ENCODE measurements at regions not wholly inside any gene's neighbourhood (a gene's known extent, or its start where the extent isn't known, plus 50 kb on each side); places are given as distances from the start of the nearest gene placed in this dataset.
"Not testable (repeated sequence)": the region's sequence is repeated elsewhere in the genome, so short reads cannot be mapped to it uniquely, and the experiment has no call there.

DNA sequence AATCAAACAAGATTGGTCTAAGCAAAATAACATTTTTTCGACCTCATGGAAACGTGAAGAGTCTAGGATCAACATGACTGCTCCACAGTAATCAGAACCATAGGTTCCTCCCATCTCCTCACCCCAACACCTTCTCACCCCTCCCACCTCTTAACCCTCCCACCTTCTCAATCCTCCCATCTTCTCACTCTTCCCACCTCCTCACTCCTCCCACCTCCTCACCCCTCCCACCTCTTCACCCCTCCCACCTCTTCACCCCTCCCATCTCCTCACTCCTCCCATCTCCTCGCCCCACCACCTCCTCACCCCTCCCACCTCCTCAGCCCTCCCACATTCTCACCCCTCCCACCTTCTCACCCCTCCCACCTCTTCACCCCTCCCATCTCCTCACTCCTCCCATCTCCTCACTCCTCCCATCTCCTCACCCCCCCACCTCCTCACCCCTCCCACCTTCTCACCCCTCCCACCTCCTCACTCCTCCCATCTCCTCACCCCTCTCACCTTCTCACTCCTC, 567.4 kb downstream of the C6orf118 start:
- DNase-seq, result no peak
- H3K27me3 Mint-ChIP-seq, result no peaks in the 10 kb centered on the region
- H3K27ac Mint-ChIP-seq, result no peak overlapping the region
- H3K4me1 Mint-ChIP-seq, result no peaks in the 10 kb centered on the region
- H3K36me3 Mint-ChIP-seq (ENCODE audit: low read depth), result no peaks in the 10 kb centered on the region
- H3K9me3 Mint-ChIP-seq, result peaks cover 21% of the 10 kb centered on the region
- H3K4me3 Mint-ChIP-seq, result no peak overlapping the region
- intact Hi-C loops (cut with micrococcal nuclease), result no loop called here

- intact Hi-C loops (cut with micrococcal nuclease); H3K27me3 Mint-ChIP-seq; H3K27ac Mint-ChIP-seq; H3K36me3 Mint-ChIP-seq (ENCODE audit: low read depth); H3K4me3 Mint-ChIP-seq; DNase-seq; H3K4me1 Mint-ChIP-seq: not testable (repeated sequence)
- H3K9me3 Mint-ChIP-seq, result peaks cover 12% of the 10 kb centered on the region
These were observed 573.3 kb downstream of the C6orf118 start for GRCh38 chr6:164736090-164736489.

- peaks cover 12% of the 10 kb centered on the region for H3K9me3 Mint-ChIP-seq
- no peaks in the 10 kb centered on the region for H3K27me3 Mint-ChIP-seq
- H3K36me3 Mint-ChIP-seq (ENCODE audit: low read depth), result no peaks in the 10 kb centered on the region
- intact Hi-C loops (cut with micrococcal nuclease), result no loop called here
- no peak overlapping the region for H3K4me3 Mint-ChIP-seq
- no peak for DNase-seq
- H3K27ac Mint-ChIP-seq, result no peak overlapping the region
- no peaks in the 10 kb centered on the region for H3K4me1 Mint-ChIP-seq
These were observed 577.9 kb downstream of the C6orf118 start for GRCh38 chr6:164731539-164731938.

GRCh38 chr6:164721460-164721859, 587.9 kb downstream of the C6orf118 start:
- H3K27me3 Mint-ChIP-seq, result no peaks in the 10 kb centered on the region
- H3K4me3 Mint-ChIP-seq, result no peak overlapping the region
- H3K27ac Mint-ChIP-seq, result no peak overlapping the region
- no peak for DNase-seq
- peaks cover 7% of the 10 kb centered on the region for H3K9me3 Mint-ChIP-seq
- H3K36me3 Mint-ChIP-seq (ENCODE audit: low read depth), result no peaks in the 10 kb centered on the region
- H3K4me1 Mint-ChIP-seq, result no peaks in the 10 kb centered on the region
- intact Hi-C loops (cut with micrococcal nuclease), result no loop called here

DNA sequence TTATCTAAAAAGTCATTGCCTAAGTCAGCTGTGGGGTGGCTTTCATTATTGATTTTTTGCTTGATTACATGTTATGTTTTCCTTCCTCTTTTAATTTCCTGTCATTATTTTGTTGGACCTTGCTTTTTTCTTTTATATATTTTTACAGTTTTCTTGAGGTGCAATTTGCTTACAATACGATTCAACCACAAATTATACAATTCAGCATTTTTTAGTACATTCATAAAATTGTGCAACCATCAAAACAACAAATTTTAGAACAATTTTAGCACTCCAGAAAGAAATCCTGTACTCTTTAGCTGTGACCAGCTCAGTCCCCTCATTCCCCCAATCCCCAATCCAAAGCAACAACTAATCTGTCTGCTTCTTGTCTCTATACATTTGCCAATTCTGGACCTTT, 608.9 kb downstream of the C6orf118 start:
- Mint-ChIP-seq H3K9me3 (no peaks in the 10 kb centered on the region), H3K27ac (no peak overlapping the region), H3K27me3 (no peaks in the 10 kb centered on the region), H3K4me1 (no peaks in the 10 kb centered on the region), H3K4me3 (no peak overlapping the region), H3K36me3 (ENCODE audit: low read depth) (no peaks in the 10 kb centered on the region)
- DNase-seq, result no peak
- intact Hi-C loops (cut with micrococcal nuclease), result no loop called here

DNA sequence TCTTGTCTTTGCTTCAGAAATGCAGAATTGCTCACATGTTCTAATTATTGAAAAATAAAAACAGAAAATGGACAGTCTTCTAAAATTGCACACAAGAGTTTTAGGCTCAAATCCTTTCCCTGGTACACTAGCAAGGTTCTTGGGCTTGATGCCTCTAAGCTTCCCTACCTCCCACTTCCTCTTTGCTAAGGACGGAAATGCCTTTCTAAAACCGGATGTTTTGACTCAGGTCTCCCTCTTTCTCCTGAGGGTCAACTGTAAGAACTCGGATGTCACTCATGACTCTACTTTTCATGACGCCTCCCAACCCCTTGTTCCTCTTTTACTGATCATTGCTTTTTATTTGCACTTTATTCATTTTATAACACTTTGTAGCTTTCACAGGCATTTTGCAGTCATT, 613.5 kb downstream of the C6orf118 start:
- H3K4me3 Mint-ChIP-seq, result no peak overlapping the region
- no peaks in the 10 kb centered on the region for H3K4me1 Mint-ChIP-seq
- H3K36me3 Mint-ChIP-seq (ENCODE audit: low read depth), result no peaks in the 10 kb centered on the region
- no peak overlapping the region for H3K27ac Mint-ChIP-seq
- intact Hi-C loops (cut with micrococcal nuclease), result no loop called here
- DNase-seq, result no peak
- no peaks in the 10 kb centered on the region for H3K27me3 Mint-ChIP-seq
- H3K9me3 Mint-ChIP-seq, result no peaks in the 10 kb centered on the region

DNA sequence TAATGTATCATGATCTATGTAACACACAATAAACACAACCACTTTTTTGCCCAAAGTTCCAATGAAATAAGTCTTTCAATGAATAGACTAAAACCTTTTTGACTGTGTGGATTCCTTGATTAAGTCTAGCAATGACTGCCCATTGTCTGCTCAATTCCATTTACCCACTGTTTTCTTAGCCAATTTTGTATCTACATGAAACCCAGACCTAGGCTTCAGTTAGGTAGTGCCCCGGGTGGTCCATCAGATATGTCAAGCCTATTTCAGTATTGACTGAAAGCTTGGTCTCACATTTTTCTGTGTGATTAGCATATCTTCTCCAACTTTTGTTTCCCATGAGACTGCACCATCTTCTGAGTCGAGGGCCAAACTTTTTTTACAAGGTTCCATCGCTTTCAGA, 615.0 kb downstream of the C6orf118 start:
- Mint-ChIP-seq H3K9me3 (no peaks in the 10 kb centered on the region), H3K4me1 (no peaks in the 10 kb centered on the region), H3K27me3 (no peaks in the 10 kb centered on the region), H3K4me3 (no peak overlapping the region), H3K36me3 (ENCODE audit: low read depth) (no peaks in the 10 kb centered on the region), H3K27ac (no peak overlapping the region)
- intact Hi-C loops (cut with micrococcal nuclease), result no loop called here
- DNase-seq, result no peak

GRCh38 chr6:164693944-164694343, 615.5 kb downstream of the C6orf118 start:
- Mint-ChIP-seq H3K36me3 (ENCODE audit: low read depth) (no peaks in the 10 kb centered on the region), H3K4me1 (no peaks in the 10 kb centered on the region), H3K27ac (no peak overlapping the region), H3K9me3 (no peaks in the 10 kb centered on the region), H3K4me3 (no peak overlapping the region), H3K27me3 (no peaks in the 10 kb centered on the region)
- intact Hi-C loops (cut with micrococcal nuclease), result no loop called here
- DNase-seq, result no peak

GRCh38 chr6:164692772-164693510, 616.5 kb downstream of the C6orf118 start:
- no peaks in the 10 kb centered on the region for H3K27me3 Mint-ChIP-seq
- intact Hi-C loops (cut with micrococcal nuclease), result no loop called here
- H3K4me3 Mint-ChIP-seq, result no peak overlapping the region
- H3K9me3 Mint-ChIP-seq, result no peaks in the 10 kb centered on the region
- no peaks in the 10 kb centered on the region for H3K36me3 Mint-ChIP-seq (ENCODE audit: low read depth)
- H3K4me1 Mint-ChIP-seq, result no peaks in the 10 kb centered on the region
- no peak overlapping the region for H3K27ac Mint-ChIP-seq
- no peak for DNase-seq

GRCh38 chr6:164690702-164691500, 618.5 kb downstream of the C6orf118 start:
- Mint-ChIP-seq H3K36me3 (ENCODE audit: low read depth) (no peaks in the 10 kb centered on the region), H3K9me3 (no peaks in the 10 kb centered on the region), H3K27ac (no peak overlapping the region)

DNA sequence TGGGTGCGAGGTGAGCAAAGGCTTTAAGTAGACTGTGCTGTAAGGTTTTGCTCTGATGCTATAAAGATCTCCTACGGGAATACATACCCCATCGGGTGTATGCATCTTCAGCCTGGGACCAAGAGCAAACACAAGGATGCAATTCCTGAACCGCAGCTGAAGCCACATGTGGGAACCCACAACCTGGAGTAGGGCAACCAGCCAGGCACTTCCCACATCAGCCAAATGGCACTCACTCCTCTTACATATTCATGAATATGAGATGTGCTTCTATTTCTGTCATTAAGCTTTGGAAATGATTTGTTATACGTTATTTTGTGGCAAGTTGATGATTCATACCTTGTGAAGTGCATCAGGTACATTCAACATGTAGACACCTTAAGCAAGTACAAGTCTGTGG, 619.2 kb downstream of the C6orf118 start:
- Mint-ChIP-seq H3K36me3 (ENCODE audit: low read depth) (no peaks in the 10 kb centered on the region), H3K4me3 (no peak overlapping the region), H3K4me1 (no peaks in the 10 kb centered on the region), H3K27ac (no peak overlapping the region), H3K27me3 (no peaks in the 10 kb centered on the region), H3K9me3 (no peaks in the 10 kb centered on the region)
- DNase-seq, result no peak
- intact Hi-C loops (cut with micrococcal nuclease), result no loop called here

More at GRCh38 chr6:164690702-164691500, 618.5 kb downstream of the C6orf118 start:
- intact Hi-C loops (cut with micrococcal nuclease), result no loop called here
- Mint-ChIP-seq H3K4me3 (no peak overlapping the region), H3K4me1 (no peaks in the 10 kb centered on the region), H3K27me3 (no peaks in the 10 kb centered on the region)
- DNase-seq, result no peak

DNA sequence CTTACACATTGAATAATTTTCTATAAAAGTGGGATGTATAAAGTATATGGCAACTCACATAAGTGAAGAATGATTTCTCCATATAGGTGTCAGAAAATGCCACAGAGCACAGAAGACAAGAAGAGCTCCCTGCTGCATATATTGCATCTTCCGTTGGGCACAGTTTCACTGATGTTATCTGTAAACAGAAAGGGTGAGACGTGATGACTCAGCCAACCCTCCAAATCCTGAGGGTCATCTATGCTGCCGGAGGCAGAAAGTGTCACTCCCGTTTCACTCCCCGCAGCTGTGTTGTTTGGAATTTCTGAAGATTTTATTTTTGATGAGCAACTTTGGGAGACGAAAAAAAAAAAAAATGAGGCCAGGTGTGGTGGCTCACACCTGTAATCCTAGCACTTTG, 644.1 kb downstream of the C6orf118 start:
- no peak overlapping the region for H3K4me3 Mint-ChIP-seq
- no peak overlapping the region for H3K27ac Mint-ChIP-seq
- no peak for DNase-seq
- no peaks in the 10 kb centered on the region for H3K4me1 Mint-ChIP-seq
- H3K9me3 Mint-ChIP-seq, result peaks cover 6% of the 10 kb centered on the region
- intact Hi-C loops (cut with micrococcal nuclease), result no loop called here
- H3K27me3 Mint-ChIP-seq, result no peaks in the 10 kb centered on the region
- no peaks in the 10 kb centered on the region for H3K36me3 Mint-ChIP-seq (ENCODE audit: low read depth)

DNA sequence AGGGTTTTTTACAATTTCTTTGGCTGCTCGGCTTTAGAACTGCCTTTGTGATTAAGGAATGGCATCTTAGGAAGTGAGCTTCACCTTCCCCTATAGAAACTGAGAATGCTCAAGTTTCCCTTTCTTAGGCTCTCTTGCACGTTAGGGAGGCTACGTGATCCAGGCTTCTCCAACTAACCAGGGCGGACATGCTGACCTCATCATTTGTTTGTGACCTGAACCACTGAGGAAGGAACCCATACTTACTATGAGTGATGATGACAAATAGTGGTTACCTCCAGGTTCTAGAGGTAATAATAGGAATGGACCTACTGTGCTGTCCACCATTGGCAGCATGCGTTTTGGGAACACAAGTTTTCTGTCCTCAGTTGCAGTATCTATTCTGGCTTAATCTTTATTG, 645.8 kb downstream of the C6orf118 start:
- H3K4me1 Mint-ChIP-seq, result no peaks in the 10 kb centered on the region
- intact Hi-C loops (cut with micrococcal nuclease), result no loop called here
- H3K27me3 Mint-ChIP-seq, result no peaks in the 10 kb centered on the region
- no peak overlapping the region for H3K4me3 Mint-ChIP-seq
- peaks cover 6% of the 10 kb centered on the region for H3K9me3 Mint-ChIP-seq
- H3K36me3 Mint-ChIP-seq (ENCODE audit: low read depth), result no peaks in the 10 kb centered on the region
- no peak overlapping the region for H3K27ac Mint-ChIP-seq
- DNase-seq, result no peak

DNA sequence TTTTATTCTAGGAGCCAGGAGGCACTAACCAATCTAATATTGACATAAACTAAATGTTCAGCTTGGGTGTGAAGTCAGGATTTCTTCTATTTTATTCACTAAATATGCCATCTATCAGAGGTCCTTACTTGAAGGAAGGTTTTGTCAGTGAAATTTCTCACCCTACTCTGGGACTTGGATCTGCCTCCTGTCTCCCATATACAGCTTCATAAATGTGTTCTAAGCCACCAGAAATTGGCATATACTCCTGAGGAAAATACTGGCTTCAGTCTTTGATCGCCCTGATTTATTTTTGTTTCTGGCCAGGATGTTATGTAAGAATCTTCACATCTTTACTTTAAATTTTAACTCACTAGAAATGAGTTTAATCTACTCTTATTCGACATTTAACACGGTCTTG, 647.7 kb downstream of the C6orf118 start:
- H3K27ac Mint-ChIP-seq, result no peak overlapping the region
- no peaks in the 10 kb centered on the region for H3K4me1 Mint-ChIP-seq
- intact Hi-C loops (cut with micrococcal nuclease), result no loop called here
- H3K36me3 Mint-ChIP-seq (ENCODE audit: low read depth), result no peaks in the 10 kb centered on the region
- no peak for DNase-seq
- no peaks in the 10 kb centered on the region for H3K27me3 Mint-ChIP-seq
- H3K4me3 Mint-ChIP-seq, result no peak overlapping the region
- H3K9me3 Mint-ChIP-seq, result peaks cover 11% of the 10 kb centered on the region
